ENCODE measurements at regions not wholly inside any gene's neighbourhood (a gene's known extent, or its start where the extent isn't known, plus 50 kb on each side); places are given as distances from the start of the nearest gene placed in this dataset.

GRCh38 chr4:92210906-92211305 lies 92.9 kb upstream of the GRID2 start:
- no peak for TF ChIP-seq SMAD4 (CRISPR knock-in tag; IDR thresholded peaks at IDR 0.05)
- TF ChIP-seq CTCF (IDR thresholded peaks at IDR 0.05), result no peak
- TF ChIP-seq MAX (CRISPR knock-in tag; IDR thresholded peaks at IDR 0.05), result no peak
- no peak for TF ChIP-seq E2F1 (CRISPR knock-in tag; IDR thresholded peaks at IDR 0.05)
- TF ChIP-seq AR (CRISPR knock-in tag; IDR thresholded peaks at IDR 0.05), result no peak
- no peak for TF ChIP-seq ATF1 (CRISPR knock-in tag; IDR thresholded peaks at IDR 0.05)
- TF ChIP-seq CREB1 (CRISPR knock-in tag; IDR thresholded peaks at IDR 0.05), result no peak
- no peak for TF ChIP-seq ELF4 (CRISPR knock-in tag; IDR thresholded peaks at IDR 0.05; ENCODE audit: low read depth)
- TF ChIP-seq ATF2 (CRISPR knock-in tag; IDR thresholded peaks at IDR 0.05; ENCODE audit: borderline replicate concordance, low read depth), result no peak
- no peak for TF ChIP-seq E2F4 (CRISPR knock-in tag; IDR thresholded peaks at IDR 0.05; ENCODE audit: borderline replicate concordance, low read depth)
- no peak for TF ChIP-seq HMGA2 (CRISPR knock-in tag; IDR thresholded peaks at IDR 0.05)
- TF ChIP-seq ETV6 (CRISPR knock-in tag; IDR thresholded peaks at IDR 0.05), result no peak
- TF ChIP-seq GABPB1 (CRISPR knock-in tag; IDR thresholded peaks at IDR 0.05), result no peak
- TF ChIP-seq ZNF121 (CRISPR knock-in tag; IDR thresholded peaks at IDR 0.05), result no peak
